ENCODE measurements at regions not wholly inside any gene's neighbourhood (a gene's known extent, or its start where the extent isn't known, plus 50 kb on each side); places are given as distances from the start of the nearest gene placed in this dataset.
"Not testable (repeated sequence)": the region's sequence is repeated elsewhere in the genome, so short reads cannot be mapped to it uniquely, and the experiment has no call there.

GRCh38 chr3:145492456-145492855 is 668.5 kb downstream of the PLOD2 start:
- no peak overlapping the region for H3K27ac ChIP-seq (ENCODE audit: low read depth, low read length)
- no peak overlapping the region for H3K4me3 ChIP-seq (ENCODE audit: low read depth, low read length)
- H3K9me3 ChIP-seq (ENCODE audit: control insufficient read depth, insufficient read depth, low read length): no peaks in the 10 kb centered on the region
- POLR2A ChIA-PET: no interaction called here
- DNase-seq (ENCODE audit: low read depth, low spot score): no peak
- TF ChIP-seq CTCF (IDR thresholded peaks at IDR 0.05; ENCODE audit: low read depth, low read length): no peak
- H3K27me3 ChIP-seq (ENCODE audit: control insufficient read depth, insufficient read depth, low read length): no peaks in the 10 kb centered on the region
- CTCF ChIA-PET: no interaction called here

- DNase-seq (ENCODE audit: low read depth, low spot score); POLR2A ChIA-PET; CTCF ChIA-PET; H3K27me3 ChIP-seq (ENCODE audit: control insufficient read depth, insufficient read depth, low read length); H3K4me3 ChIP-seq (ENCODE audit: low read depth, low read length); H3K9me3 ChIP-seq (ENCODE audit: control insufficient read depth, insufficient read depth, low read length); H3K27ac ChIP-seq (ENCODE audit: low read depth, low read length): not testable (repeated sequence)
Measured at GRCh38 chr3:145517416-145517815, 643.6 kb downstream of the PLOD2 start.

- no peak for DNase-seq (ENCODE audit: low read depth, low spot score)
- Histone ChIP-seq H3K4me3 (ENCODE audit: low read depth, low read length) (no peak overlapping the region), H3K9me3 (ENCODE audit: control insufficient read depth, insufficient read depth, low read length) (no peaks in the 10 kb centered on the region), H3K27me3 (ENCODE audit: control insufficient read depth, insufficient read depth, low read length) (no peaks in the 10 kb centered on the region), H3K27ac (ENCODE audit: low read depth, low read length) (no peak overlapping the region)
- CTCF ChIA-PET: no interaction called here
- POLR2A ChIA-PET: no interaction called here
- no peak for TF ChIP-seq CTCF (IDR thresholded peaks at IDR 0.05; ENCODE audit: low read depth, low read length)
Measured at GRCh38 chr3:145518639-145519038, 642.3 kb downstream of the PLOD2 start.

DNA sequence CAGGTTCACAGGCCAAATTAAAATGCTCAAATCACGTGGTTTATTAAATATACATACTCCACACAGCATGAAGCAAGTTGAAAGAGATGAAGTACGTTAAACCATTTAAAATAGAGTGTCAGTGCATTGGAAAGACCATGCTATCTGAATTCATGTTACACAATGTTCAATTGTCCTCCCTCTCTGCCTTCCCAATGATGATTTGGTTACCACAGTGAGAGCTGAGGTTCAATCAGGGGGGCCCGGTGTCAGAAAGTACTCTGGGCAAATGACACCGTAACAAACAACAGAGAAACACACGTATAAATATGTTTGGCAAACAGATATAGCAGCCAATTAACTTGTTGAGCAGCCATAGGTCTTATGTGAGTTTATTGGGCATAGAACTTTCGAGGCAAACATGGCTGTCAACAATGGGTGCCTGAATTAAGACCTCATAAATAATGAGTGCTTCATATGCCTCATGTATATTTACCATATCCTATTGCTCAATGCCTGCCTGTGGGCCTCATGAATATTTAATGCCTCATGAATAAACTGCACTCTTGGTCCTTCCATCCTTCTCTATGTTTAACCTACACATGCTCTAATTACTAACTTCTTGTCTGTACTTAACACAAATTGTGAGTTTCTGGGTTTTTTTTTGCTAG is 641.5 kb downstream of the PLOD2 start:
- CTCF ChIA-PET: no interaction called here
- H3K27ac ChIP-seq (ENCODE audit: low read depth, low read length): no peak overlapping the region
- no peaks in the 10 kb centered on the region for H3K9me3 ChIP-seq (ENCODE audit: control insufficient read depth, insufficient read depth, low read length)
- DNase-seq (ENCODE audit: low read depth, low spot score): no peak
- no peaks in the 10 kb centered on the region for H3K27me3 ChIP-seq (ENCODE audit: control insufficient read depth, insufficient read depth, low read length)
- H3K4me3 ChIP-seq (ENCODE audit: low read depth, low read length): no peak overlapping the region
- no peak for TF ChIP-seq CTCF (IDR thresholded peaks at IDR 0.05; ENCODE audit: low read depth, low read length)
- POLR2A ChIA-PET: no interaction called here

DNA sequence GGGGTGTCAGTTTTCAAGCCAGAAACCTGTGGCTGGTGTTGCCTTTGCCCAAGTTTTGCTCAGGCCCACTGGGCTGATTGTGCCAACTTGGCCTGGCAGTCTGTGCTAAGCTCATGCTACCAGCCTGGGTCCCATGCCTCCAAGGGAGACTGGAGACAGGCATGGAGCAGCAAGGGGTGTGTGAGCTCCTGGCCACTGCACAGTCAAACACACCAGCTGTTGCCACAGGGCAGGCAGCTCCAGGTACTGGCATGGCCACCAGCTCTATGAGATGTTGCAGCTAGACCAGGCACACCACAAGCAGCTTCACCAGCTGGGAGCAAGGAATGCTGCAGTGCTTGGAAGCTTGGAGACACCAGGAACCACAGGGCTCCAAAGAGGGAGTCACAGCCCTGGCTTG is 638.8 kb downstream of the PLOD2 start:
- ChIA-PET CTCF (no interaction called here), POLR2A (no interaction called here)
- Histone ChIP-seq H3K27me3 (ENCODE audit: control insufficient read depth, insufficient read depth, low read length) (no peaks in the 10 kb centered on the region), H3K27ac (ENCODE audit: low read depth, low read length) (no peak overlapping the region), H3K4me3 (ENCODE audit: low read depth, low read length) (no peak overlapping the region), H3K9me3 (ENCODE audit: control insufficient read depth, insufficient read depth, low read length) (no peaks in the 10 kb centered on the region)
- no peak for DNase-seq (ENCODE audit: low read depth, low spot score)
- no peak for TF ChIP-seq CTCF (IDR thresholded peaks at IDR 0.05; ENCODE audit: low read depth, low read length)
